Ascending aorta (tissue), 2 donors: ENCODE measurements at regions not wholly inside any gene's neighbourhood (a gene's known extent, or its start where the extent isn't known, plus 50 kb on each side); places are given as distances from the start of the nearest gene placed in this dataset.
"Not testable (repeated sequence)": the region's sequence is repeated elsewhere in the genome, so short reads cannot be mapped to it uniquely, and the experiment has no call there.

Experiments
- DNase-seq, 2 donors: peaks; one replicate each; pipeline ENCODE4 v3.0.0-alpha.2; 2019; ENCODE audit warnings: low spot score in 2 of 2
- H3K27ac ChIP-seq, 2 donors: fragments of 200-600 bp; sonication (generic); one replicate each; pipeline ENCODE4 v1.5.1; 2016 to 2017; ENCODE audit warnings: mild to moderate bottlenecking in 1 of 2
- H3K27me3 ChIP-seq: fragments of 200-600 bp; sonication (generic); one replicate; pipeline ENCODE4 v1.5.1; 2017
- H3K36me3 ChIP-seq, 2 donors: fragments of 200-600 bp; sonication (generic); one replicate each; pipeline ENCODE4 v1.5.1; 2016
- H3K4me1 ChIP-seq, 2 donors: fragments of 200-600 bp; sonication (generic); one replicate each; pipeline ENCODE4 v1.5.1; 2016 to 2017; ENCODE audit warnings: mild to moderate bottlenecking in 1 of 2
- H3K4me3 ChIP-seq, 2 donors: fragments of 200-600 bp; sonication (generic); one replicate each; pipeline ENCODE4 v1.5.1; 2016 to 2017; ENCODE audit warnings: mild to moderate bottlenecking in 1 of 2
- H3K9me3 ChIP-seq, 2 donors: fragments of 200-600 bp; sonication (generic); one replicate each; pipeline ENCODE4 v1.5.1; 2016
- CTCF ChIP-seq, 3 experiments: fragments of 200-600 bp in 2 of 3; fragments of 450-650 bp in 1 of 3; sonication (generic) in 2 of 3; IDR thresholded peaks; one replicate each; pipeline ENCODE4 v1.5.1; 2016 to 2019; ENCODE audit warnings: antibody characterized with exemption in 3 of 3, mild to moderate bottlenecking in 1 of 3, moderate library complexity in 1 of 3
- intact Hi-C: fragments of 100-400 bp; cut with DNase I; formaldehyde crosslinking; loops from one replicate; pipeline ENCODE4 v1.15.1; 2023

GRCh38 chr2:242085024-242085674 lies 215.6 kb downstream of the RTP5 start:
- H3K9me3 ChIP-seq, H3K27me3 ChIP-seq, H3K4me3 ChIP-seq, DNase-seq, H3K27ac ChIP-seq, intact Hi-C loops, H3K4me1 ChIP-seq, H3K36me3 ChIP-seq: not testable (repeated sequence)

- H3K9me3 ChIP-seq, result no peaks in the 10 kb centered on the region
- no peak for TF ChIP-seq CTCF (IDR thresholded peaks at IDR 0.05)
- no peaks in the 10 kb centered on the region for H3K27me3 ChIP-seq
- no peak overlapping the region for H3K27ac ChIP-seq
- H3K4me1 ChIP-seq, result peaks cover 0 to 5% of the 10 kb centered on the region in 2 donors
- no peaks in the 10 kb centered on the region for H3K36me3 ChIP-seq
- intact Hi-C loops, result no loop called here
- peak in 1 of 2 donors; percentile 70 for DNase-seq
- H3K4me3 ChIP-seq, result no peak overlapping the region
Observed at GRCh38 chr2:242085941-242086621, 216.6 kb downstream of the RTP5 start.

GRCh38 chr2:242088044-242088443 lies 218.5 kb downstream of the RTP5 start:
- H3K36me3 ChIP-seq, intact Hi-C loops, H3K4me1 ChIP-seq, H3K9me3 ChIP-seq, H3K27me3 ChIP-seq, DNase-seq: not testable (repeated sequence)
- peak overlapping the region; percentile 46 to 49 for H3K27ac ChIP-seq
- H3K4me3 ChIP-seq, result peak overlapping the region; percentile 97 to 100

GRCh38 chr2:242088471-242089212 lies 219.1 kb downstream of the RTP5 start:
- TF ChIP-seq CTCF (IDR thresholded peaks at IDR 0.05), result no peak
- no peaks in the 10 kb centered on the region for H3K27me3 ChIP-seq
- H3K4me1 ChIP-seq, result peaks cover 0 to 5% of the 10 kb centered on the region in 2 donors
- H3K36me3 ChIP-seq, result no peaks in the 10 kb centered on the region
- intact Hi-C loops, result no loop called here
- DNase-seq, result peak; percentile 64 to 94
- H3K9me3 ChIP-seq, result no peaks in the 10 kb centered on the region
- peak overlapping the region; percentile 97 to 100 for H3K4me3 ChIP-seq
- peak overlapping the region; percentile 46 to 49 for H3K27ac ChIP-seq

GRCh38 chr2:242089213-242089549 lies 219.7 kb downstream of the RTP5 start:
- H3K27ac ChIP-seq, H3K4me1 ChIP-seq, DNase-seq, intact Hi-C loops, H3K36me3 ChIP-seq, H3K27me3 ChIP-seq, H3K9me3 ChIP-seq: not testable (repeated sequence)
- H3K4me3 ChIP-seq, result peak overlapping the region; percentile 97 to 100

GRCh38 chr2:242097278-242097677 lies 227.7 kb downstream of the RTP5 start:
- H3K27me3 ChIP-seq, H3K9me3 ChIP-seq, H3K4me1 ChIP-seq, H3K27ac ChIP-seq, intact Hi-C loops, H3K4me3 ChIP-seq, DNase-seq: not testable (repeated sequence)
- peaks cover 0 to 31% of the 10 kb centered on the region in 2 donors for H3K36me3 ChIP-seq

- H3K9me3 ChIP-seq, result no peaks in the 10 kb centered on the region
- no peaks in the 10 kb centered on the region for H3K27me3 ChIP-seq
- peaks cover 0 to 31% of the 10 kb centered on the region in 2 donors for H3K36me3 ChIP-seq
- H3K4me3 ChIP-seq, result no peak overlapping the region
- TF ChIP-seq CTCF (IDR thresholded peaks at IDR 0.05), result no peak
- H3K4me1 ChIP-seq, result no peaks in the 10 kb centered on the region
- intact Hi-C loops, result no loop called here
- no peak for DNase-seq
- no peak overlapping the region for H3K27ac ChIP-seq
Observed at GRCh38 chr2:242098034-242098433, 228.5 kb downstream of the RTP5 start.
